K562 (cell line): ENCODE measurements at regions not wholly inside any gene's neighbourhood (a gene's known extent, or its start where the extent isn't known, plus 50 kb on each side); places are given as distances from the start of the nearest gene placed in this dataset.

Experiments
- ATAC-seq: fragments of 200-7000 bp; cut with Tn5 transposase; 3 replicates; pipeline ENCODE4 v1.9.1; 2020; ENCODE audit warnings: moderate library complexity
- BruUV-seq: library from RNA; stranded (reverse); fragments of 400-500 nt; replicated peaks from 2 replicates; lab custom pipeline; 2021; lab: Mats Ljungman, UMichigan
- CTCF ChIA-PET: fragments of 300-600 bp; formaldehyde crosslinking; extraction: SDS; loops from one replicate; lab custom pipeline; 2021; ENCODE audit warnings: low intra/inter-chr PET ratio; lab: Yijun Ruan, JAX
- POLR2A ChIA-PET: fragments of 300-600, 350-650 bp; sonication (Branson Sonifier 250); formaldehyde crosslinking; extraction: SDS; loops from one replicate; lab custom pipeline; 2021; ENCODE audit warnings: antibody characterized with exemption, inconsistent platforms; lab: Yijun Ruan, JAX
- DNase-seq, 4 experiments: peaks; one replicate each; pipeline versions ENCODE4 v3.0.0 to v3.0.0-alpha.2; 2011 to 2018; ENCODE audit warnings: low spot score in 3 of 4, mixed read lengths in 3 of 4; ENCODE audit errors: extremely low read depth in 1 of 4
- FAIRE-seq: peaks from 2 replicates; lab custom pipeline; 2011; peaks lifted over from hg19 to GRCh38; lab: Jason Lieb, UNC
- H2AFZ ChIP-seq: 2 replicates; pipeline ENCODE4 v1.6.0; 2011; ENCODE audit warnings: low read depth, low read length, control low read depth, inconsistent platforms
- H3K27ac ChIP-seq: fragments of 200-600 bp; 3 replicates; pipeline ENCODE4 v1.8.0; 2011; ENCODE audit warnings: low read depth, mild to moderate bottlenecking, control low read depth, inconsistent platforms, low read length, moderate library complexity, mixed read lengths; ENCODE audit errors: extremely low read depth
- H3K27me3 ChIP-seq, 2 experiments: fragments of 300-600 bp in 1 of 2; 2 replicates in 1 of 2; 3 replicates in 1 of 2; pipeline versions ENCODE4 v1.6.0 to v1.8.0; 2011; ENCODE audit warnings: inconsistent platforms in 2 of 2, low read length in 2 of 2, mild to moderate bottlenecking in 1 of 2, mixed read lengths in 1 of 2, moderate library complexity in 1 of 2; ENCODE audit not compliant: control insufficient read depth in 2 of 2, insufficient read depth in 2 of 2
- H3K36me3 ChIP-seq: fragments of 300-600 bp; 3 replicates; pipeline ENCODE4 v1.8.0; 2011; ENCODE audit warnings: mild to moderate bottlenecking, low read length, inconsistent platforms; ENCODE audit not compliant: control insufficient read depth, insufficient read depth
- H3K4me1 ChIP-seq, 2 experiments: fragments of 200-600 bp in 1 of 2; replicated peaks in 1 of 2; 2 replicates in 1 of 2; 3 replicates in 1 of 2; pipeline versions ENCODE4 v1.5.1 to v1.8.0; 2011; ENCODE audit warnings: inconsistent platforms in 2 of 2, low read length in 2 of 2, mild to moderate bottlenecking in 1 of 2, mixed read lengths in 1 of 2, moderate library complexity in 1 of 2; ENCODE audit not compliant: control insufficient read depth in 2 of 2, insufficient read depth in 2 of 2
- H3K4me2 ChIP-seq: 2 replicates; pipeline ENCODE4 v1.6.1; 2011; ENCODE audit warnings: low read length, control low read depth, inconsistent platforms, mixed read lengths; ENCODE audit not compliant: insufficient read depth
- H3K4me3 ChIP-seq: fragments of 200-600 bp; sonication (generic), shearing (Covaris generic); 2 replicates; pipeline ENCODE4 v1.5.1; 2016; ENCODE audit warnings: control low read depth, inconsistent platforms
- H3K79me2 ChIP-seq: fragments of 200-600 bp; 3 replicates; pipeline ENCODE4 v1.8.0; 2011; ENCODE audit warnings: low read length, inconsistent platforms; ENCODE audit not compliant: control insufficient read depth, insufficient read depth
- H3K9ac ChIP-seq, 2 experiments: 2 replicates each; pipeline versions ENCODE4 v1.6.0 to v1.6.1; 2011; ENCODE audit warnings: low read depth in 2 of 2, low read length in 2 of 2, control low read depth in 1 of 2, inconsistent platforms in 1 of 2, mild to moderate bottlenecking in 1 of 2, mixed read lengths in 1 of 2; ENCODE audit not compliant: insufficient read depth in 1 of 2
- H3K9me1 ChIP-seq: one replicate; pipeline ENCODE4 v1.6.0; 2011; ENCODE audit warnings: inconsistent platforms, mild to moderate bottlenecking, low read length, moderate library complexity; ENCODE audit not compliant: control insufficient read depth, insufficient read depth
- H3K9me3 ChIP-seq: replicated peaks from 2 replicates; pipeline ENCODE4 v1.5.1; 2011; ENCODE audit warnings: low read depth, low read length, inconsistent platforms; ENCODE audit not compliant: control insufficient read depth, insufficient read depth
- H4K20me1 ChIP-seq: replicated peaks from 2 replicates; pipeline ENCODE4 v1.6.1; 2011; ENCODE audit warnings: low read length, inconsistent platforms, mixed read lengths; ENCODE audit not compliant: control insufficient read depth, insufficient read depth
- SPI1 ChIP-seq: IDR thresholded peaks from 2 replicates; pipeline ENCODE4 v1.6.1; 2011; ENCODE audit warnings: low read depth, low read length, control low read depth, borderline replicate concordance
- TCF7L2 ChIP-seq: fragments of 150-350 bp; IDR thresholded peaks from 2 replicates; pipeline ENCODE4 v1.6.1; 2016; ENCODE audit warnings: low read depth, mild to moderate bottlenecking, low read length, moderate library complexity
- WGBS: fragments of 100-300 bp; shearing (Covaris generic); methylation state at CpG from one replicate; pipeline ENCODE4 v1.1.6; 2016; ENCODE audit warnings: low coverage, mixed read lengths; ENCODE audit not compliant: insufficient coverage; ENCODE audit errors: missing lambda C conversion rate; 5-methylcytosine and 5-hydroxymethylcytosine counted together
- in situ Hi-C: fragments of 300-500 bp; cut with MboI; formaldehyde crosslinking; loops from 4 replicates; pipeline ENCODE4 v1.15.0; 2018; ENCODE audit warnings: inconsistent platforms, mixed read lengths
- intact Hi-C: fragments of 100-400 bp; cut with micrococcal nuclease; formaldehyde crosslinking; loops from 2 replicates; pipeline ENCODE4 v1.14.2; 2022
- TF ChIP-seq, protein P1 (sequence below), 3 experiments: fragments of 200-800 bp in 1 of 3; fragments of 250-450 bp in 1 of 3; fragments of 450-650 bp in 1 of 3; sonication (Bioruptor Pico) in 1 of 3; sonication (Bioruptor generic) in 1 of 3; formaldehyde crosslinking in 1 of 3; IDR thresholded peaks; 2 replicates each; pipeline versions ENCODE4 v1.6.1 to v1.8.0; 2016 to 2022; ENCODE audit warnings: mild to moderate bottlenecking in 2 of 3, missing genetic modification characterization in 2 of 3, missing compliant biosample characterization in 1 of 3, moderate library complexity in 1 of 3

DNA sequence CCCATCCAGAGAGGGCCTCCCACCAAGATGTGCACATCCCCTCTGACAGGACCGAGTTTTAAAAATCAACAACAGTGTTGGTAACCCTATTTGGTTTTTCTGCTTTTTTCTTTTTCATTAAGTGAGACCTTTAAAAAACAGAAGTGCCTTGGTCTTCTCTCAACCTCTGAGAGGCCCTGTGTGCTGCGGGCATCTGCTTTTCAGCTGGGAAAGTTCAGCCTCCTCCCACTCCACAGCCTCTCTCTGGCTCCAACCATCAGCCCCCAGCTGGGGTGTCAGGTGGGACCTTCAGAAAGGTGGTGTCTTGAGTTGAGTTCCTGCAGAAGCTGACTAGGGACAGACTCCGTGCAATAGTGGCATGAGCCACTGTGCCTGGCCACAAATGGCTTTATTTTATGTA, 64.6 kb upstream of the ZMYND8 start:
- Histone ChIP-seq H3K36me3 (no peaks in the 10 kb centered on the region), H3K9me1 (no peaks in the 10 kb centered on the region), H2AFZ (no peak overlapping the region), H3K4me3 (no peak overlapping the region), H4K20me1 (no peaks in the 10 kb centered on the region), H3K27ac (no peak overlapping the region), H3K27me3 (no peaks in the 10 kb centered on the region), H3K79me2 (no peaks in the 10 kb centered on the region), H3K4me2 (no peak overlapping the region), H3K9ac (no peak overlapping the region), H3K9me3 (no peaks in the 10 kb centered on the region), H3K4me1 (no peaks in the 10 kb centered on the region; a peak in 1 of 5 replicates)
- BruUV-seq = no TSS peak
- TF ChIP-seq, protein P1, sequence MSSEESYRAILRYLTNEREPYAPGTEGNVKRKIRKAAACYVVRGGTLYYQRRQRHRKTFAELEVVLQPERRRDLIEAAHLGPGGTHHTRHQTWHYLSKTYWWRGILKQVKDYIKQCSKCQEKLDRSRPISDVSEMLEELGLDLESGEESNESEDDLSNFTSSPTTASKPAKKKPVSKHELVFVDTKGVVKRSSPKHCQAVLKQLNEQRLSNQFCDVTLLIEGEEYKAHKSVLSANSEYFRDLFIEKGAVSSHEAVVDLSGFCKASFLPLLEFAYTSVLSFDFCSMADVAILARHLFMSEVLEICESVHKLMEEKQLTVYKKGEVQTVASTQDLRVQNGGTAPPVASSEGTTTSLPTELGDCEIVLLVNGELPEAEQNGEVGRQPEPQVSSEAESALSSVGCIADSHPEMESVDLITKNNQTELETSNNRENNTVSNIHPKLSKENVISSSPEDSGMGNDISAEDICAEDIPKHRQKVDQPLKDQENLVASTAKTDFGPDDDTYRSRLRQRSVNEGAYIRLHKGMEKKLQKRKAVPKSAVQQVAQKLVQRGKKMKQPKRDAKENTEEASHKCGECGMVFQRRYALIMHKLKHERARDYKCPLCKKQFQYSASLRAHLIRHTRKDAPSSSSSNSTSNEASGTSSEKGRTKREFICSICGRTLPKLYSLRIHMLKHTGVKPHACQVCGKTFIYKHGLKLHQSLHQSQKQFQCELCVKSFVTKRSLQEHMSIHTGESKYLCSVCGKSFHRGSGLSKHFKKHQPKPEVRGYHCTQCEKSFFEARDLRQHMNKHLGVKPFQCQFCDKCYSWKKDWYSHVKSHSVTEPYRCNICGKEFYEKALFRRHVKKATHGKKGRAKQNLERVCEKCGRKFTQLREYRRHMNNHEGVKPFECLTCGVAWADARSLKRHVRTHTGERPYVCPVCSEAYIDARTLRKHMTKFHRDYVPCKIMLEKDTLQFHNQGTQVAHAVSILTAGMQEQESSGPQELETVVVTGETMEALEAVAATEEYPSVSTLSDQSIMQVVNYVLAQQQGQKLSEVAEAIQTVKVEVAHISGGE (CRISPR knock-in tag; IDR thresholded peaks at IDR 0.05) = peak in 1 of 3 experiments; percentile 79; a peak in 2 of 6 replicates
- TF ChIP-seq TCF7L2 (no peak), SPI1 (0 out of 2 replicates have a peak, but pooled peaks have one; percentile 4)
- DNase-seq (no peak), ATAC-seq (no peak), FAIRE-seq (no peak)
- intact Hi-C loops (no loop called here), in situ Hi-C loops (no loop called here)
- 48% methylated on average over 3 of the region's 3 CpGs for WGBS
- POLR2A ChIA-PET = interaction anchor here (0.8 kb wide), 1 partner anchor 46 kb away, joined by 3 read pairs; no protein-coding TSS in a partner anchor
- CTCF ChIA-PET = no interaction called here
